ENCODE measurements at regions not wholly inside any gene's neighbourhood (a gene's known extent, or its start where the extent isn't known, plus 50 kb on each side); places are given as distances from the start of the nearest gene placed in this dataset.
A peak's percentile ranks its signal among the peaks of the same experiment; 100 is the strongest.
"Not testable (repeated sequence)": the region's sequence is repeated elsewhere in the genome, so short reads cannot be mapped to it uniquely, and the experiment has no call there.

- no peak for DNase-seq
Observed at GRCh38 chr9:31334837-31335528, 1049.5 kb upstream of the ACO1 start.

- no peak for DNase-seq
Observed at GRCh38 chr9:31335529-31336234, 1048.8 kb upstream of the ACO1 start.

- no peak for DNase-seq
Observed at GRCh38 chr9:31336386-31336785, 1048.1 kb upstream of the ACO1 start.

- DNase-seq: no peak
Observed at GRCh38 chr9:31336841-31337240, 1047.6 kb upstream of the ACO1 start.

- peak; percentile 32 to 49 for DNase-seq
Observed at GRCh38 chr9:31347082-31347617, 1037.3 kb upstream of the ACO1 start.

GRCh38 chr9:31355159-31355882 lies 1029.1 kb upstream of the ACO1 start:
- no peak for DNase-seq

- DNase-seq: no peak
Observed at GRCh38 chr9:31355965-31356364, 1028.5 kb upstream of the ACO1 start.

- no peak for DNase-seq
Observed at GRCh38 chr9:31359071-31359470, 1025.4 kb upstream of the ACO1 start.

- DNase-seq: no peak
Observed at GRCh38 chr9:31364171-31364570, 1020.3 kb upstream of the ACO1 start.

- no peak for DNase-seq
Observed at GRCh38 chr9:31372799-31373587, 1011.5 kb upstream of the ACO1 start.

- DNase-seq: no peak
Observed at GRCh38 chr9:31377358-31377757, 1007.1 kb upstream of the ACO1 start.

GRCh38 chr9:31388660-31389059 lies 995.8 kb upstream of the ACO1 start:
- DNase-seq: no peak

- DNase-seq: no peak
Observed at GRCh38 chr9:31389075-31389474, 995.4 kb upstream of the ACO1 start.

- DNase-seq: no peak
Observed at GRCh38 chr9:31390403-31391025, 993.9 kb upstream of the ACO1 start.

GRCh38 chr9:31393240-31393639 lies 991.2 kb upstream of the ACO1 start:
- no peak for DNase-seq

GRCh38 chr9:31394015-31394473 lies 990.4 kb upstream of the ACO1 start:
- DNase-seq: no peak

- no peak for DNase-seq
Observed at GRCh38 chr9:31412081-31412480, 972.4 kb upstream of the ACO1 start.

- DNase-seq: no peak
Observed at GRCh38 chr9:31415164-31415563, 969.3 kb upstream of the ACO1 start.

- DNase-seq: no peak
Observed at GRCh38 chr9:31418419-31418818, 966.0 kb upstream of the ACO1 start.

GRCh38 chr9:31443630-31444457 lies 940.6 kb upstream of the ACO1 start:
- not testable (repeated sequence) for DNase-seq

GRCh38 chr9:31445357-31445756 lies 939.1 kb upstream of the ACO1 start:
- no peak for DNase-seq
